Transverse colon (tissue), 4 donors: ENCODE measurements at regions not wholly inside any gene's neighbourhood (a gene's known extent, or its start where the extent isn't known, plus 50 kb on each side); places are given as distances from the start of the nearest gene placed in this dataset.

Source experiments
- DNase-seq: peaks from one replicate; pipeline ENCODE4 v3.0.0-alpha.2; 2019
- H3K27ac ChIP-seq, 4 donors: fragments of 200-600 bp; sonication (generic); 2 replicates each; pipeline ENCODE4 v1.5.1; 2016 to 2018; ENCODE audit warnings: inconsistent platforms in 4 of 4
- H3K27me3 ChIP-seq: fragments of 200-600 bp; sonication (generic); 2 replicates; pipeline ENCODE4 v1.5.1; 2017; ENCODE audit warnings: inconsistent platforms
- H3K36me3 ChIP-seq, 4 donors: fragments of 200-600 bp; sonication (generic); 2 replicates each; pipeline ENCODE4 v1.5.1; 2017 to 2019; ENCODE audit warnings: inconsistent platforms in 4 of 4
- H3K4me1 ChIP-seq, 4 donors: fragments of 200-600 bp; sonication (generic); 2 replicates each; pipeline ENCODE4 v1.5.1; 2017 to 2020; ENCODE audit warnings: inconsistent platforms in 4 of 4
- H3K4me3 ChIP-seq, 4 donors: fragments of 200-600 bp; sonication (generic); 1 replicate in 1 of 4; 2 replicates in 3 of 4; pipeline versions ENCODE4 v1.5.1 to v1.6.1; 2017 to 2019; ENCODE audit warnings: inconsistent platforms in 4 of 4
- H3K9me3 ChIP-seq, 2 donors: fragments of 200-600 bp; sonication (generic); 2 replicates each; pipeline ENCODE4 v1.5.1; 2017 to 2019; ENCODE audit warnings: inconsistent platforms in 2 of 2
- CTCF ChIP-seq, 5 experiments: fragments of 200-600 bp in 3 of 5; fragments of 450-650 bp in 2 of 5; sonication (generic) in 3 of 5; IDR thresholded peaks; 1 replicate in 2 of 5; 2 replicates in 3 of 5; pipeline ENCODE4 v1.5.1; 2016 to 2017; ENCODE audit warnings: antibody characterized with exemption in 5 of 5, inconsistent platforms in 3 of 5, mild to moderate bottlenecking in 2 of 5, moderate library complexity in 1 of 5
- EP300 ChIP-seq: sonication (generic); formaldehyde crosslinking; IDR thresholded peaks from one replicate; pipeline ENCODE4 v1.6.1; 2017; ENCODE audit warnings: antibody characterized with exemption, low read depth
- POLR2A ChIP-seq: fragments of 450-650 bp; IDR thresholded peaks from one replicate; pipeline ENCODE4 v1.6.1; 2016; ENCODE audit warnings: antibody characterized with exemption, mild to moderate bottlenecking, moderate library complexity
- POLR2AphosphoS5 ChIP-seq, 3 donors: sonication (generic); formaldehyde crosslinking; IDR thresholded peaks; one replicate each; pipeline ENCODE4 v1.6.1; 2016; ENCODE audit warnings: antibody characterized with exemption in 3 of 3
- WGBS, 2 donors: methylation state at CpG; one replicate each; pipeline ENCODE4 v1.1.5; 2018; ENCODE audit warnings: low coverage in 1 of 2; 5-methylcytosine and 5-hydroxymethylcytosine counted together
- in situ Hi-C, 4 donors: fragments of 200-750 bp; cut with MboI; loops; one replicate each; pipeline versions ENCODE4 v1.15.0 to v1.15.1; 2017; ENCODE audit warnings: low sequenced_read_pairs in 3 of 4, low pct_ligation_motif_present in 1 of 4, low pct_unique_long_range_greater_than_20kb in 1 of 4
- intact Hi-C: fragments of 100-400 bp; cut with DNase I; formaldehyde crosslinking; loops from one replicate; pipeline ENCODE4 v1.15.1; 2023; ENCODE audit warnings: low total_unique reads

- DNase-seq: no peak
- Histone ChIP-seq H3K36me3 (no peaks in the 10 kb centered on the region), H3K27me3 (no peaks in the 10 kb centered on the region), H3K4me1 (no peaks in the 10 kb centered on the region), H3K4me3 (no peak overlapping the region), H3K9me3 (no peaks in the 10 kb centered on the region), H3K27ac (no peak overlapping the region)
- intact Hi-C loops (no loop called here), in situ Hi-C loops (no loop called here)
- 29 to 50% methylated on average over 1 of the region's 1 CpG for WGBS, 2 donors
- TF ChIP-seq POLR2A: no peak
- no peak for TF ChIP-seq POLR2AphosphoS5 (IDR thresholded peaks at IDR 0.05)
- no peak for TF ChIP-seq CTCF (IDR thresholded peaks at IDR 0.05)
- TF ChIP-seq EP300: no peak
Observed at GRCh38 chr13:76049376-76049746, 413.2 kb downstream of the LMO7 start.

- H3K4me3 ChIP-seq: no peak overlapping the region
- intact Hi-C loops (no loop called here), in situ Hi-C loops (no loop called here)
- H3K27me3 ChIP-seq: no peaks in the 10 kb centered on the region
- no peaks in the 10 kb centered on the region for H3K36me3 ChIP-seq
- H3K27ac ChIP-seq: no peak overlapping the region
- WGBS, 2 donors: 6 to 50% methylated on average over 2 to 3 of the region's 3 CpGs
- no peaks in the 10 kb centered on the region for H3K9me3 ChIP-seq
- no peak for TF ChIP-seq EP300
- no peak for TF ChIP-seq POLR2AphosphoS5 (IDR thresholded peaks at IDR 0.05)
- no peak for TF ChIP-seq CTCF (IDR thresholded peaks at IDR 0.05)
- no peak for TF ChIP-seq POLR2A
- H3K4me1 ChIP-seq: no peaks in the 10 kb centered on the region
- no peak for DNase-seq
Observed at GRCh38 chr13:76048675-76049375, 412.7 kb downstream of the LMO7 start.

GRCh38 chr13:76048131-76048530, 412.0 kb downstream of the LMO7 start:
- WGBS, 2 donors: 83 to 90% methylated on average over 3 of the region's 3 CpGs
- Histone ChIP-seq H3K27ac (no peak overlapping the region), H3K27me3 (no peaks in the 10 kb centered on the region), H3K4me3 (no peak overlapping the region), H3K4me1 (no peaks in the 10 kb centered on the region), H3K9me3 (no peaks in the 10 kb centered on the region), H3K36me3 (no peaks in the 10 kb centered on the region)
- DNase-seq: no peak
- in situ Hi-C loops: no loop called here
- TF ChIP-seq CTCF (IDR thresholded peaks at IDR 0.05): no peak
- TF ChIP-seq POLR2A: no peak
- TF ChIP-seq POLR2AphosphoS5 (IDR thresholded peaks at IDR 0.05): no peak
- TF ChIP-seq EP300: no peak
- intact Hi-C loops: no loop called here

GRCh38 chr13:76043874-76044273, 407.7 kb downstream of the LMO7 start:
- H3K4me3 ChIP-seq: no peak overlapping the region
- H3K9me3 ChIP-seq: no peaks in the 10 kb centered on the region
- H3K27ac ChIP-seq: no peak overlapping the region
- WGBS, 2 donors: 40 to 42% methylated on average over 1 of the region's 1 CpG
- TF ChIP-seq CTCF (IDR thresholded peaks at IDR 0.05): no peak
- TF ChIP-seq POLR2A: no peak
- TF ChIP-seq EP300: no peak
- no peak for TF ChIP-seq POLR2AphosphoS5 (IDR thresholded peaks at IDR 0.05)
- H3K36me3 ChIP-seq: no peaks in the 10 kb centered on the region
- no peaks in the 10 kb centered on the region for H3K27me3 ChIP-seq
- no peak for DNase-seq
- in situ Hi-C loops (no loop called here), intact Hi-C loops (no loop called here)
- H3K4me1 ChIP-seq: no peaks in the 10 kb centered on the region
